ENCODE measurements at regions not wholly inside any gene's neighbourhood (a gene's known extent, or its start where the extent isn't known, plus 50 kb on each side); places are given as distances from the start of the nearest gene placed in this dataset.

DNA sequence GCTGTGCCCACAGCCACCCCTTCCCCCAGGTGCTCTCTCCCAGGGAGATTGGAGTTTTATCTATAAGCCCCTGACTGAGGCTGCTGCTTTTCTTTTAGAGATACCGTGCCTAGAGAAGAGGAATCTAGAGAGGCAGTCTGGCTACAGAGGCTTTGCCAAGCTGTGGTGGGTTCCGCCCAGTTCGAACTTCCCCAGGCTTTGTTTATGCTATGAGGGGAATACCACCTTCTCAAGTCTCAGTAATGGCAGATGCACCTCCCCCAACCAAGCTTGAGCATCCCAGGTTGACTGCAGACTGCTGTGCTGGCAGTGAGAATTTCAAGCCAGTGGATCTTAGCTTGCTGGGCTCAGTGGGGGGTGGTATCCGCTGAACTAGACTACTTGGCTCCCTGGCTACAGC is 157.4 kb downstream of the CAAP1 start:
- no peak for FAIRE-seq

DNA sequence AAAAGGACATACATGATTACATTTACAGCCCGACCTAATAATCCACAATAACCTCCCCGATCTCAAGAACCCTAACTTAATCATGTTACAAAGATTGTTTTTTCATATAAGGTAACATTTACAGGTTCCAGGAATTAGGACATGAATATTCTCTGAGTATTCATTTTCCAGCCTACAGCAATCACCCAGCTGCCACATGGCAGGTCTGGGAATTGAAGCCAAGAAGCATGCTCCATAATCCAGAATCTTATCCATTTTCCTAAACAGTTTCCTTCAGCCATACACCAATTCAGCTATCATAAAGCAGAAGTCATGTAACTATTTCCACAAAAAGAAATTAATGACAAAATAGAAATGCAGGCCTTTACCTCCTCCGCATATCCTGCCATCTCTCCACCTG is 163.4 kb downstream of the CAAP1 start:
- FAIRE-seq: no peak

DNA sequence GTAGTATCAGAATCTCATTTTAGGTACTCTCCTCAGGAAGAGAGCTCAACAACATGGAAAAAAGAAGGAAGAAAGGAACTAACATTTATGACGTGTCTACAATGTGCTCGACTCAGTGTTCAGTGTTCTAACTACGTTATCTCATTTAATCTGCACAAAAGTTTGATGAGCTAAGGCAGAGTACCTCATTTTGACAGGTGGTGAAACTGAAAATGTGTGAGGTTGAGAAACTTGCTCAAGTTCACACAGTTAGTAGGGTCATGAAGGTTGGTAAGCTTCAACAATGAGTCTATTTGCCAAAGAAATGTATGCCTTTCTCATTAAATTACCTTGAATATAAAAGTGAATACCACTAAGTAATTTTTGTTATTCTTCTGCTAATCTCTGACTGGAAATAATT is 165.1 kb downstream of the CAAP1 start:
- FAIRE-seq: no peak

DNA sequence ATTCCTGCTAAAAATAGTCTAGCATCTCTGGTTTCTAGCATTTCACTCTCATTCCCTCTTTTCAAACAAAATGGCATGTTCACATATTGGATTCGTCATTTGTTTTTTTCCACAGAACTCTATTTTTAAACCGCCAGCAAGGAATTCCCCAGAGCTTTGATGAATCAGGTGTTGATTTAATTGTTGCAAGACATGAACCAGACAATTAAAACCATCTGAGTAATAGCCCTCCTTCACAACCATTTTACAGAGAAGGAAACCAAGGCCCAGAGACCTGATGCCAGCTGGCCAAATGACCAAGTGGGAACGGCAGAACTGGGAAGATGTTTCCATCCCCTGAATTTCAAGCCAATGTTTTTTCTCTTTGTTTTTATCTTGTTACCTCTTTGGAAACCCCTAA is 167.0 kb downstream of the CAAP1 start:
- no peak for FAIRE-seq

DNA sequence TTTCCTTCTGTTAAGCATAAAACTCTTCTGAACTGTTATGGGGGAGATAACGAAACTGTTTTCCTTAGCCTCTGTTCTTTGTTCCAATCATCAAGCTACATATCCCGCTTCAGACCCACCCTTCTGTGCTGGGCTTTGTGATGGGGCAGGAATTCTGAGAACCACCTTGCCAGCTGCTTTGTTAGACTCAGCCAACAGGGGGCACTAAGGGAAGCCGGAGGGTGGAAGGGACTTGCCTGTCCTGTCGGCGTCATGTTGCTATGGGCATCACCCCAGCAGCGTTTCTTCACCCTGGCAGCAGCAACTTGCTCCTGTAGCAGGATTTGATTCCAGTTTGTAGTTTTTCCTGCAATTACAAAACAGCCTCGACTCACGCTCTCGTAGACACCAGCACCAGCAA is 169.1 kb downstream of the CAAP1 start:
- FAIRE-seq: no peak

DNA sequence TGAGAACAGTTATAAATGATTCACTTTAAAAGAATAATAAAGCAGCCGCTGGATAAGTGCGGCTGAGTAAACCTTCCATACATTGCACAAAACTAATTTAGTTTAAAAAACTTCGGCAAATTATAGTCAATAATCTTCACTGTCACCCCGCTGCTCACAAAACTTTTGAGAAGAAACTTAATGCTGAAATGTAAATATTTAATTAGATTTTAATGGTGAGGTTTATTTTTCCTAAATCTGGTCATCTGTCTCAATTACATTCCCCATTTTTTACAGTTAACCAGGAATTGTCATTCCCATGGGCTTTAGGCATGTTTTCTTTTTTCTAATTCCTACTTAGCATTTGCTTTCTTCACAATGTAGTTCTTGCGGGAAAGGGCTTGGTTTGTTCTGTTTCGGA is 169.8 kb downstream of the CAAP1 start:
- no peak for FAIRE-seq

DNA sequence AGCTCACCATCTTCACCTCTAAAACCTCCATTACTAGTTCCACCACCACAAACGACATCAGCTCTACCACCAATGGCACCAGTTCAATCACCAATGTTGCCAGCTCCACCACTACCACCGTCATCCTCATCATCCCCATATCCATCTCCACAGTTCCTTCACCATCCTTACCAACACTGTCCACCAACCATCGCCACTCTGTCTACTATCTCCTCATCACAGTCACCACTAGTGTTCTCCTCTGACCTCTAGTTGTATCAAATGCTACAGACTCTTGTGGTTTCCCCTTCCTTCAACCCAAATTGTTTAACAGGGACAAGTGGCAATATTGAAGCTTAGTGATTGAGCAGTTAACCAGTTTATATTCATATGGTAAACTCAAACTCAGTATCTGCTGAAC is 182.6 kb downstream of the CAAP1 start:
- no peak for FAIRE-seq

DNA sequence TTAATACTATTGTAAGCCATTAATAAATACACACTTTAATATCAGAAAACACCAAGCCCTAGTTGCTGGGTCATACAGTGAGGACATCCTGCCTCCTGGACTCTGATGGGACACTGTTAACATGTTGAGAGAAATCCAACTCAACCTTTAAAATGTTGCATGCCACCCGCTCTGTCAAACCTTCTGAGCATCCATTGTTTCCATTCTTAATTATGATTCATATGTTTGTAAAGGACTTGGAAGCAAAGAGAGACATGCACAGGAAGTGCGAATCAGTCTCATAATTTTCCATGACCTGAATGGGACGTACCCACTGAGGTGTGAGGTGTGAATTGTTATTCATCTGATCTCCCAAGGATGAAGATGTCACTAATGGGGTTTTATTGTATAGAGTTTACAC is 186.4 kb downstream of the CAAP1 start:
- no peak for FAIRE-seq

DNA sequence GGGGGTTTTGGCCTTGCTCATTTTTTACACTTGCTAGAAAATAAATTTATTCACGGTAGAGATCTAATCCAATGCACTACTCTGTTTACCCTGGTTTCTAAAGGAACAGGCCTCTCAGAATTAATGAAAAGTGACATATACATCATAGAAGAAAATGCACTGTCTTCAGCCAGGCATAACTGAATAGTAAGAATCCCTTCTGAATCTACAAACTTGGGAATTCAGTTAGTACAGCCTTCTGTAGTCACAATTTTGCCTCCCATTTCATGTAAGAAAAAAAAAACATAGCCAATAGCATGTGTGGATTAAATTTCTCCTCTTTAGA is 197.3 kb downstream of the CAAP1 start:
- FAIRE-seq: no peak

DNA sequence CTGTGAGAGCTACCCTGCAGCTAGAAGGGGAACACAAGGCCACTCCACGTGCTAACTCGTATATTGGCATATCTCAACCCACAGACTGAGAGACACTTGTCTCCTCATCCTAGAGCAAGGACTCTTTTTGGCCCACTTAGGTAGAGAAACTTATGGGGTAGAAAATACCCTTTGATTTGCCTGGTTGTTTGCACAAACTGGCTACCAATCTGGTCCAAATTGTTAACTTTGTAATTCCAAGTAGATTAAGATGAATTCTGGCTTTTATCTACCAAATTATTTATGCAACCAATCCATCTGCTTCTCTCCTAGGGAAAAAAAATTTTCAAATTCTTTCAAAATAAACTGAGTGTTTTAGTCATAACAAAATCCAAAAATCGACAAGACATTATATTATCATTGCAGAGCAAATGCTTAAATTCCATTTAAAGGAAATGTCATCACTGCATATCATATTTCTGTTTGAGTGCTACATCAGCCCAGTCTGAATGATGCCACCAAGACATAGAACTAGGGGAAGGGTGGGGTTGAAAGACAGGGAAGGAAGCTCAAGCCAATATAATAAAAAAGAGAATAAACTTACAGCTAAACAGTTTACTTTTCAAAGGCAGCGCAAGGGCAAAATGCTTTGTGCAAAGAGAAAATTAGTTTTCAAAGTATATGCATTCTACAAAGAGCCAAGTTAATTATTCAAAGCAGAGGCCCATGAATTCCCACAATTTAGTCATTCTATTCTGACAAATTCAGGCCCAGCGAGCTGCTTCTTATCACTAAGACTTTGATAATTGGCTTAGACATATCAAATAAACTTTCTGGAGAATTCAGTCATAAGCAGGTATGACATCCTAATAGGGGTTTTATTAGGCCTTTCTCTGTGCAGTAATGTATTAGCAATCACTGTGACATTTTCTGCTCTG is 198.0 kb downstream of the CAAP1 start:
- FAIRE-seq: no peak

DNA sequence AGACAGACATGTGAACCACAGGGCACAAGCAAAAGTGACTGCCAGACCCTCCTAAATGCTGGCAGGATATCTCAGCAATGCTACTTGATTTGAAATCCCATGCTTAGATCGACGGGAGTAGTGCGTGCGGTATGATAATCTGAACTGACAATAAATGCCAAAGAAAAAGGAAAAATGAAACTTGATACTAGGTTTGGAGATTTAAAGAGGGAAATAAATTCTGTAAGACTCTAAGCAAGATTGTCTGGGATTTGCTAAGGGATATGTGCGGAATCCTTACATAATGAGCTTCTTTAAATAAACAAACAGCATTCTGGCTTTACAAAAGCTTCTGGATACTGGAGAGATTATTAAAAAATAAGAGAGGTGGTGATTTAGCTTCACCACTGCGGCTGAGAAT is 203.6 kb downstream of the CAAP1 start:
- FAIRE-seq: no peak

DNA sequence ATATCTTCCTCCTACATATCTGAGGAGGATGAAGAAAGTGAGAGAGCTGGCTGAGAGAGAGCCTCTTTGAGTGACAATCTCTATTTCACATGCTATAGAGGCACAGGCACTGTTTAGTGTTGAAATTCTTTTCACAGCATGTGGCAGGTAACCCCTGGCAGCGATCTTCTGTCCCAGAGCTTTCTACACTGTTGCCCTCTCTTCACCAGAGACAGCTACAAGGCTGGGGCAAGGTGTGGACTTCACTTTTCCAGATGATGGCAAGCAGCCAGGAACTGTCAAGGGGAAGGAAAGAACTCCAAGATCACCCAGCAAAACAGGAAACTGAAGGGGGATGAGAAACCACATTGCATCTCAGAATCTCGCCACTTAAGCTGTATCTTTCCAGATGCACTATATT is 205.2 kb downstream of the CAAP1 start:
- FAIRE-seq: no peak

DNA sequence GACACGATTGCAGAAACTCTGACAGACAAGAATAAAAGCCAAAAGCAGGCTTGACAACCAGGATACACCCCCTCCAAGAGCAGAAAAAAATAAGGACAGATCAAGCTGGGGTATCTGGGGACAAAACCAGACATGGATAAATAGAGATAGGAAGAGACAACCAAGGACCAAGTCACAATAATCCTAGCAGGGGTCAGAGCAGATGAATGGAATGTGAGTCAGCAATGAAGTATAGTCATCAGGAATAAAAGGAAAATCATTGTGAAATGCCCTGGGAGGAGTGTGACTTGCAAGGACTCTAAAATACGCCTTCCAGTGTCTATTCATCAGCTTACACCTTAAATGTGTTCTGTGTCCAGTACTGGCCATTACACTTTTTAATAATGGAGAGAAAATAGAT is 206.8 kb downstream of the CAAP1 start:
- FAIRE-seq: no peak

DNA sequence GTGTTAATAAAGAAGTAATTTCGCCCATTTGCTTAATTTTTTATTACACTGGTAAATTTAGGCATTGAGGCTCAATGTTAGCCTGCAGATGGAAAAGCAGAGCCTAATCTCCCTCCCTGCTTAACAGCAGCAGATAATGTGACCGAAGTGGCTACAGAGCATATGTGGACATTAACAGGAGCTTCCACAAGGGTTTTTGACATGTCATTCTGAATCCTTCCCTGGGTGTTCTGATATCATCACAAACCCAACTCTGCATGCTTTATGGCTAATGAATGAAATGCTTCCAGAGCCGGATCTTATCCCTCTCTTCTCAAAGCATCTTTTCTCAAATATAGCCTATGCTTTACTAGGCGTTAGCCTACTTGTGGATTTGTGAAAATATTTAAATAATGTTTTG is 208.6 kb downstream of the CAAP1 start:
- no peak for FAIRE-seq

DNA sequence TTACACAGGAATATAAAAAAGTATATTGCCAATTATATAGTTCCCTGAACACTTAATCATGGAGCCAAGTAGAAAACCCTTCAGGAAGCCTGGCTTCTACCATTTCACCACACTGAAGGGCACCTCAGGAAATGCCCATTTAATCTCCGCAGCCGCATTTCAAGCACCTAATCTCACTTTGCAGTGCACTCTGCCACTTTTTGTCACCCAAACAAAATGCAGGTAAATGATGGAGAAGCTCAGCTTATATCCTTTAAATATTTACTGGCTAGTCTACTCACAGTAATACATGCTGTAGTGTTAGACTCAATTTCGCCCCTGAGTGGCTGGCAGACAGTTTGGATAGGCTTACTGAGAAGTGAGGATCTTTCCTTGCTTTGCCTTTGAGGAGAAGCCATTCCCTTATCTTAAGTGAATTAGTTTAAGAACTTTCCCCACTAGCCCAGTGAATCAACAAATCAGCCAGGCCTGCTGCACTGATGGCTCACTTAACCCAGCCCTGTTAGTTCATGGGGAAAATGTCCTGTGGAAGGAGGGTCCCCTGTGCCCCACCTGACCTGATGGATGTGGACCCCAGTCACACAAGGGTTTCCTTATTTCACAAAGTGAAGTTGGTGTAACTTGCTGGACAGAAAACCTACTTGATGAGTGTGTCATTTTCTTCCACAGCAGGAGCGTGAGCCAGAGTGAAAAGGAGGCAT is 209.7 kb downstream of the CAAP1 start:
- FAIRE-seq: no peak

DNA sequence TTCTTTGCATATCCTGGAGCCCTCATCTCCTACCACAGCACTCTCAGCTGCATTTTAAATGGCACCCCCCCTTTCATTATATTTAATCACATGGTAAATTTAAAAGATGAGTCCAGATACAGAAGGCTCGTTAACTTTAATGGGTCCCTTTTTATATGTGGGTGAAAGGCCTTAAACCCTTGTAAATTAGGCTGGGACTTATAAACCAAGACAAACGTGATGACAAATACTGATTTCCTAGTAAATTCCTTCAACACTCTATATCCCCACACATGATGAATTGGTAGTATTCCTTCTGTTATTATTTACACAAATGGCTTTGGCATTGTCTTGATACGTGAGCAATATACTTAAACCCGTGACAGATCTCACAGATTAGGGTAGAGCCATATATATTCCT is 210.6 kb downstream of the CAAP1 start:
- FAIRE-seq: no peak

DNA sequence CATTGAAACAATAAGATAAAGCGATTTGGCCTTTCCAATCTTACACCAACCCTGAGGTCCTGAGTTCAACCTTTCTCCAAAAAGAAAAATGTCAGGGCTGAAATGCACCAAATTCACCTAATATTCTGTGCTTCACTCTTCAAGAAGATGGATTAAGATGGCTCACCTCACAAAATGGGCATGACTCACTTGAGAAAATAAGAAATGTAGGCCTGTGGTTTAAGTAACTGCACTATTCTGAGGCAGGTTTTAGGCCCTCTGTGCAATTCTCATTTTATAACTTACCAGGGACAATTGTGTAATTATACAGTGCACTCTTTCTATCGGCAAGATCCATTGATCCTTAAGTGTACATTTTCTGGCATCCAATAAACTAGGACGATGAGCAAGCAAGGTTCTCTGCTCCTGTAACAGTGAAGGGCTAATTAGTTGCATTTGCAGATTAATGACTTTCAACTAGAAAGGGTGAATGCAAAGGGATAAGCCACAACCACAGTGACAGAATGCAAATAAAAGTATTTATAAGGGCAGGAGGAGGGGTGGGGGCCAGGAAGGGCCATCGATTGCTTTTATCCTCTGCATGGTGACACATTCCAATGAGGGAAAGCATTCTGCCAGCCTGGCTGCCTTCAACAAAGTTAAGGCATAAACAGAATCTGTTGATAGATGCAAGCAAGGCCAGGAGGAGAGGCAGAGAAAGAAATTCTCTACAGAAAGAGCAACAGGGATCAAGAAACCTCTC is 214.5 kb downstream of the CAAP1 start:
- FAIRE-seq: no peak

DNA sequence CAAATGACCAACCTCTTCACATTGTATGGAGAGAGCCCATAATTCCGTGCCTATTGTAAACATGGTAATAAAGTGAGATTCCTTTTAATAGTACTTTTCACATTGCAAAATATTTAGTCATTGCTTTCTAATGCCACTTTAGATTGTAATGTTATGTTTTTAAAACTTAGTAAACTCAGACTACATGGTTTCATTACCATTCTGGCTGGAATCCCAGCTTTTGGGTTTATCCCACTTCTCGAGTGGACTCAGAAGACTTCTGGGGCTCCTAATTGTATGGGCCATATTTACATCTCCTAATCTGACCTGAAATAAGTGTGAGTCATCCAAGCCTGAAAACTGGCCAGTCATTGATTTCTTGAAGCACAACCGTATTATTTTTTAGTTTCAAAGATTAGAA is 217.6 kb downstream of the CAAP1 start:
- FAIRE-seq: no peak

DNA sequence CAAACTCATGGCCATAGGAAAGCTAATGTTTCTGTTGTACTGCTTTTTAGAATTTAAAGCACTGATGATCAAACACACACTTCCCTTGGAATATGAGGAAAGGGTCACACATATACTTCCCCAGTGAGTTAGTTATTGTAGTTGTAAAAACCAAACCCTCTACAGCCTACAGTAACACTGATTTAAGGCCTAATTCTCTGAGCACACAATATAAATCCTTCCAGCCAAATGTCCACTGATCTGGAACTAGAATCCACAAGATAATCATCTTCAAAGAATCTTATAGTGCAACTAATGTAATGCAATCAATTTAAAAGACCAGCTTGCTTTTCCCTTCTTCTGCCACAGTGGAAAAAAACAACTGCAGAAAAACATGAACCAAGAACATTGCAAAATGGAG is 219.3 kb downstream of the CAAP1 start:
- no peak for FAIRE-seq

DNA sequence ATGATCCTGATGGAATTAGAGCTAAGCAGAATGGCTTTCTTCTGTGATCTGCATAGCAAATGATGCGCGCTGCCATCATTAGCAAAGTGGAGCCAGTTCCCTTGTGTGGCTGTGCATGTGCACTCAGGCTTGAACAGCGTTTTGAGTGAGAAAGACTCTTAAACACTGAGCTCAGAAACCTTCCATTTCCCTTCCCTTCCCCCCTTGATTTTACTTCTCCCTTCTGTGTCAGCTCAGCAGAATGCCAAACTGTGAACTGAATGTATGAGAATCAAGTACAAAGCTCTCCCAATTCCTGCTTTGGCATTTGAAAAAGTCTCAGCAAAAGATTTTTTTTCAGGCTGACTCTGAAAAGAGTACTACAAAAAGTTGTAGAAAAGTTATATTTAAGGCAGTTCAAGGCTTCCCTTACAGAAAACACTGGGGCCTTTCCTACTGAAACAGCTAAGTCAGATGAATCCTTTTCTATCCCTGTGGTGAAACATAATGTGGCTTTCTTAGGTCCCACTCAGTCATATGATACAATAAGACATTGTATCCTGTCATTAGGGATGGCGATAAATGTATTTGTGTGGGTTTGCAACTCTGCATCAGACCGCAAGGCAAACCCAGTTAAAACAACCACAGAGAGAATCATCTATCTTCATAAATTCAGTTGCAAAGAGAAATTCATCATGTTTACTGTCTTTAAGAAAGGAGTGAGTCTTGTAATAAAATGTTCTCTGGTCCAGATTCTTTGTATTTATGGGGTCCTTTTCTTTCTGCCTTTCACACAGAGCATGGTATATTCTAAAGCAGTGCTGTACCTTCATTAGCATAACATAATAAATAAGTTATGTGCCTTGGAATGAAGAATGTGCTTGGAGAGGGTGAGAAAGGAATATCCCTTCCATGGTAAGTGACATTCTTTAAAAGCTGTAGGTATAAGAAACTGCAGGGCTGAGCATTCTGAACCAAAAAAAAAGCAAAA is 222.6 kb downstream of the CAAP1 start:
- FAIRE-seq: no peak

DNA sequence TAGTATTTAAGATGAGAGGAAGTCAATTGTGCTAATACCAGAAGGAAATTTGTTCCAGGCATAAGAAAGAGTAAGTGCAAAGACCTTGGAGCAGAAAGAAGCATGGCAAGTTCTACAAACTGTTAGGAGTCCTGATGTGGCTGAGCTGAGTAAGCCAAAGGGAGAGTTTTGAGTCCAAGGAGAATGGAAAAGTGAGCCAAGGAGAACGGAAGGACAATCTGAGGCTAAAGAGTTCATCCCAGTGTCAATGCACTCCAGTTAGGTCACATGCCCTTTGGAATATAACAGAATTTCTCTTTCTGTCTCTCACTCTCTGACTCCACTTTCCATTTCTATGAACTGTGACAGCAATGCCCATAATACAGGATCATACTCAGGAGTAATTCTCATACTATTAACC is 224.7 kb downstream of the CAAP1 start:
- FAIRE-seq: no peak

DNA sequence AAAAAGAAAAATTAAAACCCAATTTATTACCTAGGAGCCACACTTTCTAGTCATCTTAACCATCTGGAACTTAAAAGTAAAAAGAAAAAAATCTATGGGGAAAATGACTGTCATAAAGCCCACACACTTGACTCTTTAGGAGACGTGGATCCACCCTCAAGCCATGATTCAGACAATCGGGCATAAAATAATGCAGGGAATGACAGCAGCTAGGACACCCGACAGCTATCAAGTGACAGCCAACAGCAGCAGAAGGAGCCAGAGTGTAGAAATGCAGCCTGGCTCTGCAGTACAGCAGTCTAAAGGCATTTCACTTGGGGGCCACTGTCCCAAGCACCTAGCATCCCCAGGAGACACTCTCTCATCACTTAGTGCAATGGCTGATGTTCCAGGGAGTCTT is 226.9 kb downstream of the CAAP1 start:
- FAIRE-seq: no peak

Data from endometrium (tissue), 2 donors.